ENCODE measurements at regions not wholly inside any gene's neighbourhood (a gene's known extent, or its start where the extent isn't known, plus 50 kb on each side); places are given as distances from the start of the nearest gene placed in this dataset.

DNA sequence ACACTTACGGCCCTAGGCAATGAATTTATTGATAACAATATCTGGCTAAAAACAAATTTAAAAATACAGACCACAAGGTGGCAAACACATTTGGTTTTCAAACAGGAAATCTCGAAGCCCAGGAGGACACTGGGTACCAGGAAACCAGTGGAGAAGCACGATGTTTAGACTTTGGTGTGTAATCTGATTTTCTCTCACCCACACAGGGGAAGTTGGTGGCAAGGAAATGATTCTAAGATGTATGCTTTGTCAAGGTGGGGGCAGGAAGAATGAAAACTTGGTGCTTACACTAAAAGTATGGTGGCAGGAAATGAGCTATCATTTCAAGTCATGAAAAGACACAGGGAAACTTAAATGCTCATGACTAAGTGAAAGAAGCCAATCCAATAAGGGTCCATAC, 113.2 kb upstream of the ANKRD1 start:
- ChIA-PET CTCF (no interaction called here), POLR2A (ENCODE audit: unreplicated experiment) (interaction anchor here (0.6 kb wide), 1 partner anchor 85 kb away, joined by 3 read pairs; no protein-coding TSS in a partner anchor)
- Histone ChIP-seq H3K4me1 (replicated peaks; ENCODE audit: insufficient read depth) (no peaks in the 10 kb centered on the region), H3K27ac (no peak overlapping the region), H2AFZ (no peak overlapping the region), H3K9me2 (ENCODE audit: insufficient read depth) (no peaks in the 10 kb centered on the region), H3K36me3 (ENCODE audit: low read depth) (no peaks in the 10 kb centered on the region), H3K27me3 (ENCODE audit: insufficient read depth, low read depth) (no peaks in the 10 kb centered on the region), H3K79me2 (ENCODE audit: low read depth) (no peaks in the 10 kb centered on the region), H3K4me3 (no peak overlapping the region), H4K20me1 (ENCODE audit: insufficient read depth) (no peaks in the 10 kb centered on the region), H3F3A (ENCODE audit: insufficient read depth, low read depth) (no peaks in the 10 kb centered on the region), H3K9me3 (ENCODE audit: insufficient read depth, low read depth) (no peaks in the 10 kb centered on the region), H3K4me2 (no peak overlapping the region)
- DNase-seq, result no peak
- no TSS peak for BruUV-seq (replicated peaks)
- TF ChIP-seq, protein P1, sequence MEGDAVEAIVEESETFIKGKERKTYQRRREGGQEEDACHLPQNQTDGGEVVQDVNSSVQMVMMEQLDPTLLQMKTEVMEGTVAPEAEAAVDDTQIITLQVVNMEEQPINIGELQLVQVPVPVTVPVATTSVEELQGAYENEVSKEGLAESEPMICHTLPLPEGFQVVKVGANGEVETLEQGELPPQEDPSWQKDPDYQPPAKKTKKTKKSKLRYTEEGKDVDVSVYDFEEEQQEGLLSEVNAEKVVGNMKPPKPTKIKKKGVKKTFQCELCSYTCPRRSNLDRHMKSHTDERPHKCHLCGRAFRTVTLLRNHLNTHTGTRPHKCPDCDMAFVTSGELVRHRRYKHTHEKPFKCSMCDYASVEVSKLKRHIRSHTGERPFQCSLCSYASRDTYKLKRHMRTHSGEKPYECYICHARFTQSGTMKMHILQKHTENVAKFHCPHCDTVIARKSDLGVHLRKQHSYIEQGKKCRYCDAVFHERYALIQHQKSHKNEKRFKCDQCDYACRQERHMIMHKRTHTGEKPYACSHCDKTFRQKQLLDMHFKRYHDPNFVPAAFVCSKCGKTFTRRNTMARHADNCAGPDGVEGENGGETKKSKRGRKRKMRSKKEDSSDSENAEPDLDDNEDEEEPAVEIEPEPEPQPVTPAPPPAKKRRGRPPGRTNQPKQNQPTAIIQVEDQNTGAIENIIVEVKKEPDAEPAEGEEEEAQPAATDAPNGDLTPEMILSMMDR (conservative IDR thresholded peaks at IDR 0.05), result no peak
- TF ChIP-seq EZH2 (IDR thresholded peaks at IDR 0.05; ENCODE audit: low read depth), result no peak
- intact Hi-C loops (cut with micrococcal nuclease; ENCODE audit: unreplicated experiment), result no loop called here

DNA sequence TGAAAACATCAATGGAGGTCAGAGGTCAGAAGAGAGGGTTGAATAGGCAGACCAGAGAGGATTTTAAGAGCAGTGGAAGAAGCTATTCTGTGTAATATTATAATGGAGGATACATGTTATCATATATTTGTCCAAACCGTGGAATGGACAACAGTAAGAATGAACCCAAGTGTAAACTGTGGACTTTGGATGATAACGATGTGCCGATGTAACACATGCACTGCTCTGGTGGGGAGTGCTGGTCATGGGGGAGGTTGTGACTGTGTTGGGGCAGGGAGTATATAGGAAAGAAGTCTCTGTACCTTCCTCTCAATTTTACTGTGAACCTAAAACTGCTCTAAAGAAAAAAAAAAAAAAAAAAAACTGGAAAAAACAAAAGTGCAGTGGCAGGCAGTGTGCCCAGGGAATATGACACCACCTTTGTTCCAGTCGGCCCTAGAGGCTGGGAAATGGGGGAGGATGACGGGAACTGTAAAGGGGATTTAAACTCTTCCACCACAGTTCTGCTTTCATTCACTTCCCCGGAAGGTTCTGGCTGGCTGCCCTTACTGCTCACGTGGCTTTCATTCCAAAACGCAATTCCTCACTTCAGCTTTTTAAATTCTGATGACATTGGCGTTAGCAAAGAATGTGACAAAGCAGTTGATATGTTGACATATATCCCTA, 113.7 kb upstream of the ANKRD1 start:
- Histone ChIP-seq H2AFZ (no peak overlapping the region), H3K79me2 (ENCODE audit: low read depth) (no peaks in the 10 kb centered on the region), H4K20me1 (ENCODE audit: insufficient read depth) (no peaks in the 10 kb centered on the region), H3K27me3 (ENCODE audit: insufficient read depth, low read depth) (no peaks in the 10 kb centered on the region), H3K27ac (no peak overlapping the region), H3K36me3 (ENCODE audit: low read depth) (no peaks in the 10 kb centered on the region), H3K4me2 (no peak overlapping the region), H3F3A (ENCODE audit: insufficient read depth, low read depth) (no peaks in the 10 kb centered on the region), H3K4me3 (no peak overlapping the region), H3K9me2 (ENCODE audit: insufficient read depth) (no peaks in the 10 kb centered on the region), H3K9me3 (ENCODE audit: insufficient read depth, low read depth) (no peaks in the 10 kb centered on the region), H3K4me1 (replicated peaks; ENCODE audit: insufficient read depth) (no peaks in the 10 kb centered on the region)
- no peak for DNase-seq
- no TSS peak for BruUV-seq (replicated peaks)
- TF ChIP-seq EZH2 (IDR thresholded peaks at IDR 0.05; ENCODE audit: low read depth), result no peak
- TF ChIP-seq, protein P1 (conservative IDR thresholded peaks at IDR 0.05), result no peak
- intact Hi-C loops (cut with micrococcal nuclease; ENCODE audit: unreplicated experiment), result no loop called here
- ChIA-PET POLR2A (ENCODE audit: unreplicated experiment) (interaction anchor here (0.6 kb wide), 1 partner anchor 84 kb away, joined by 3 read pairs; no protein-coding TSS in a partner anchor), CTCF (no interaction called here)

DNA sequence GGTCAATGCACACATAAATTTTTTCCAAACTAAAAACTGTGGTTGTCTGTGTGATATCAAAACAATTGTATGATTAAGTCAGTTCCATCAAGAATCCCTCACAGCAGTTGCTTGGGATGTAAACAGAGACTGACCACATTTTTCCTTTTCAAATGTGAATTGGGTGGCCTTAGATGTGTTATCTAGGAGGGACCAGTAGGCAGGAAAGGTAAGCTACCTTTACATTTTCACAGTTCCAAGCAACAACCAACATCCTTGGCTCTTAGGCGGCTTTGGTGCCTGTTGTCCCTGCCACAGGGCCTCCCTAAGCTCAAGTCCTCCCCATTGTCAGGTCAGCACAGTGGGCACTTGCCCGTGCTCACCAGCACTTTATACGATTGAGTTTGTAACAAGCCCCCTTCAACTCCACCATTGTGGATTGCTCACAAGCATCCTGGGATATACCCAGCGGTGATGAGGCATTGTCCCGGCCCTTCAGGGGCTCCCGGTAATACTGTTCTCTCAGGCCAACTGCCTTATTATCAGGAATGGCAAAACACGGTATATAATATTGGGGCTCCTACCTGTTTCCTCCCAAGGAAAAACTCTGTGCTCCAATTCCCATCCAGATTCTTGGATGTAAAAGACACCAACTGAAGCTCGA, 114.9 kb upstream of the ANKRD1 start:
- no peaks in the 10 kb centered on the region for H4K20me1 ChIP-seq (ENCODE audit: insufficient read depth)
- no peak for DNase-seq
- POLR2A ChIA-PET (ENCODE audit: unreplicated experiment), result interaction anchor here (0.5 kb wide), 1 partner anchor 708 kb away, joined by 3 read pairs; no protein-coding TSS in a partner anchor
- H3K27me3 ChIP-seq (ENCODE audit: insufficient read depth, low read depth), result no peaks in the 10 kb centered on the region
- H3F3A ChIP-seq (ENCODE audit: insufficient read depth, low read depth), result no peaks in the 10 kb centered on the region
- H3K27ac ChIP-seq, result no peak overlapping the region
- no peak overlapping the region for H2AFZ ChIP-seq
- no peaks in the 10 kb centered on the region for H3K9me3 ChIP-seq (ENCODE audit: insufficient read depth, low read depth)
- no peak overlapping the region for H3K4me3 ChIP-seq
- H3K36me3 ChIP-seq (ENCODE audit: low read depth), result no peaks in the 10 kb centered on the region
- BruUV-seq (replicated peaks), result no TSS peak
- no peak for TF ChIP-seq EZH2 (IDR thresholded peaks at IDR 0.05; ENCODE audit: low read depth)
- TF ChIP-seq, protein P1 (conservative IDR thresholded peaks at IDR 0.05), result no peak
- intact Hi-C loops (cut with micrococcal nuclease; ENCODE audit: unreplicated experiment), result no loop called here
- CTCF ChIA-PET, result no interaction called here
- no peaks in the 10 kb centered on the region for H3K4me1 ChIP-seq (replicated peaks; ENCODE audit: insufficient read depth)
- H3K4me2 ChIP-seq, result no peak overlapping the region
- H3K9me2 ChIP-seq (ENCODE audit: insufficient read depth), result no peaks in the 10 kb centered on the region
- no peaks in the 10 kb centered on the region for H3K79me2 ChIP-seq (ENCODE audit: low read depth)

Measured in PC-9 (cell line).